Prostate gland (tissue), 2 donors: ENCODE measurements at regions not wholly inside any gene's neighbourhood (a gene's known extent, or its start where the extent isn't known, plus 50 kb on each side); places are given as distances from the start of the nearest gene placed in this dataset.

Experiments used
- POLR2A ChIP-seq: fragments of 450-650 bp; IDR thresholded peaks from one replicate; pipeline ENCODE4 v1.6.1; 2016; ENCODE audit warnings: antibody characterized with exemption, mild to moderate bottlenecking
- POLR2AphosphoS5 ChIP-seq: sonication (generic); formaldehyde crosslinking; IDR thresholded peaks from one replicate; pipeline ENCODE4 v1.6.1; 2017; ENCODE audit warnings: antibody characterized with exemption
- TF ChIP-seq, protein P1 (sequence below), 4 experiments: fragments of 200-600 bp in 2 of 4; fragments of 450-650 bp in 2 of 4; sonication (generic) in 2 of 4; IDR thresholded peaks; 1 replicate in 3 of 4; 2 replicates in 1 of 4; pipeline ENCODE4 v1.5.1; 2016 to 2019; ENCODE audit warnings: antibody characterized with exemption in 4 of 4, mild to moderate bottlenecking in 2 of 4, moderate library complexity in 2 of 4

DNA sequence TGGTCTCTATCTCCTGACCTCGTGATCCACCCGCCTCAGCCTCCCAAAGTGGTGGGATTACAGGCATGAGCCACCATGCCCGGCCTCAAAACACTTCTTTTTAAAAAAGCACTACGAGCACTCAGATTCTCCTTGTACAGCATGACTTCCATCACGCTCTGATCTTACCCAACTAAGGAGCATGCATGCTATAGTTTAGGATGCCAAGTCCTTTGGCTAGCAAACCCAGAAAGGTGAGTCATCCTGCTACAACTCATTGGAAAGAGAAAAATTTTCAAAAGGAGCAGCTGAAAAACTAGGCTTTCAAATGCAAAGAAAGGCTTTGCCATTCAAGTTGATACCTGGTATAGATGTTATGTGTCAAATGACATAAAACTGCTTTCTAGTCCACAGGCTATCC is 70.3 kb upstream of the PRICKLE2 start:
- TF ChIP-seq, protein P1, sequence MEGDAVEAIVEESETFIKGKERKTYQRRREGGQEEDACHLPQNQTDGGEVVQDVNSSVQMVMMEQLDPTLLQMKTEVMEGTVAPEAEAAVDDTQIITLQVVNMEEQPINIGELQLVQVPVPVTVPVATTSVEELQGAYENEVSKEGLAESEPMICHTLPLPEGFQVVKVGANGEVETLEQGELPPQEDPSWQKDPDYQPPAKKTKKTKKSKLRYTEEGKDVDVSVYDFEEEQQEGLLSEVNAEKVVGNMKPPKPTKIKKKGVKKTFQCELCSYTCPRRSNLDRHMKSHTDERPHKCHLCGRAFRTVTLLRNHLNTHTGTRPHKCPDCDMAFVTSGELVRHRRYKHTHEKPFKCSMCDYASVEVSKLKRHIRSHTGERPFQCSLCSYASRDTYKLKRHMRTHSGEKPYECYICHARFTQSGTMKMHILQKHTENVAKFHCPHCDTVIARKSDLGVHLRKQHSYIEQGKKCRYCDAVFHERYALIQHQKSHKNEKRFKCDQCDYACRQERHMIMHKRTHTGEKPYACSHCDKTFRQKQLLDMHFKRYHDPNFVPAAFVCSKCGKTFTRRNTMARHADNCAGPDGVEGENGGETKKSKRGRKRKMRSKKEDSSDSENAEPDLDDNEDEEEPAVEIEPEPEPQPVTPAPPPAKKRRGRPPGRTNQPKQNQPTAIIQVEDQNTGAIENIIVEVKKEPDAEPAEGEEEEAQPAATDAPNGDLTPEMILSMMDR (IDR thresholded peaks at IDR 0.05) = no peak
- TF ChIP-seq POLR2AphosphoS5 = no peak
- no peak for TF ChIP-seq POLR2A
